ENCODE measurements at regions not wholly inside any gene's neighbourhood (a gene's known extent, or its start where the extent isn't known, plus 50 kb on each side); places are given as distances from the start of the nearest gene placed in this dataset.

DNA sequence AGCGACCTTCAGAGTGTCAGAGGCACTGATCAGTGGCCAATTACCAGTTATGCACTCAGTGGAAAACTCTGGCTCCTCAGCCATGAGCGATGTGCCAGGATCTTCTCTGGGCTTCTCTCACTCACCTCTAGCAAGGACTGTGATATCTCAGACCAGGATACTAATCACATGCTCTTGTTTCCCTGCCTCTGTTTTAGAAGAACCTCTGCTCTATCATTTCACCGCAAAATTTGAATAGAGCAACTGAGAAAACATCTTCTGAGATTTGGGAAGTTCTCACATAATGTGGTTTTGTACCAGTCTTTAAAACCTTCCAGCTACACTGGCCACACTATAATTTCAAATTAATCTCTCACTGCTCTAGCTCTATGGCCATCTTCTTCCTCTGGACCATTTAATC, 325.8 kb upstream of the FRG2C start:
- no peak for TF ChIP-seq POLR2AphosphoS5 (IDR thresholded peaks at IDR 0.05; ENCODE audit: low read length)
- TF ChIP-seq SMAD5 (IDR thresholded peaks at IDR 0.05; ENCODE audit: low read depth), result no peak
- no peak for TF ChIP-seq ESRRA (IDR thresholded peaks at IDR 0.05; ENCODE audit: low read length)
- TF ChIP-seq BRCA1 (IDR thresholded peaks at IDR 0.05; ENCODE audit: low read depth, low read length), result no peak

Data from GM12878 (cell line).